NCI-H510A treated with DMSO at 0.1 percent for 48 hours (cell line): ENCODE measurements at regions not wholly inside any gene's neighbourhood (a gene's known extent, or its start where the extent isn't known, plus 50 kb on each side); places are given as distances from the start of the nearest gene placed in this dataset.

ENCODE experiments used
- DNase-seq: peaks from one replicate; lab custom pipeline; 2025; lab: John Stamatoyannopoulos, UW

DNA sequence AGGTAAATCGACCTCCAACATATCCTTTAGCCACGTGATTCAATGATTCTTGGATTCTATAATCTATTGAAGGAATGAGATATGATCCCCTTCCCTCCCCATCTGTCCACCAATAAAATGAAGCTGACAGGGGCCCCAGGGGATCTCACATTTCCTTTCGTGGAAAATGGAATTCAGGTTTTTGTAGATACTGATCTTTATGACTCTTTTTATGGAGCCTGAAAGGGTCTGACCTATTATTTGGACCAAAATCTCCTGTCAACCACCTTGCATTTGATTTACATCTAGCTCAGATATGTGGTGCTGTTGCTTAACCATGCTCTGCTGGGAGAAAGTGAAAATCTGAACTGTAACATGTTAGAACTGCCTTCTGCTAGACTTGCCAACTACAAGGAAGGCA is 234.0 kb upstream of the CXCL12 start:
- no peak for DNase-seq

DNA sequence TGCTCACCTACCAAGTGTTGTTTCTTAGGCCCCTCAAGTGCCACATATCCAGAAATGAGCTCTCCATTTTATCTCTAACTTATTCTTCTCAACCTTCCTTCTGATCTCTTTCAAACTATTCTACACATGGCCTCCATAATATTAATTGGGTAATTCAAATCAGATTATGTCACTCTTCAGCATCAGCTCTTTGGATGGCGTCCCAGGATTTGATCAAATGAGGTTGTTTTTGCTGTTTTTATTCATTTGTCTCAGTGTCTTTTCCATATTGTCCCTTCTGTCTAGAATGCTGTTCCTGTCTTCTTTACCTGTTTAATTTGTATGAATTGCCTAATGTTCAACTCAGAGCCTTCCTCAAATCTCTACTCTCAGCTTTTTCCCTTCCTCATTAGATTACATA is 234.6 kb upstream of the CXCL12 start:
- DNase-seq: no peak

DNA sequence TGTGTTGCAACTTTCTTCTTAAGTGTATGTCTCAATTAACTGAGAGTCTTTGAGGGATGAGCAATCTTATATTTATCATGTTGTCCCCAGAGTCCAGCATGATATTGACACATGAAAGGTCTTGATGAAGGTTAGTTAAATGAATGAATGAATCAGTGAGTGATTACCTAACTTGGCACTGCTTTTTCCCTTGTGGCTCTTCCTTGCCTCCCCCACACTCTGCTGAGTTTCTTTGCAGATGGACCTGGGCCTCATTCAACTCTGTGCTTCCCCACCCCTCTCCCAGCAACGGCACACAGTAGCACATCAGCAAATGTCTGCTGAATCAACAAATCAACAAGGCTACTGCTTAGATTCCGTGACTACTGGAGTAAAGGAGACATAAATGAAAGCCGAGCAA is 235.1 kb upstream of the CXCL12 start:
- no peak for DNase-seq

DNA sequence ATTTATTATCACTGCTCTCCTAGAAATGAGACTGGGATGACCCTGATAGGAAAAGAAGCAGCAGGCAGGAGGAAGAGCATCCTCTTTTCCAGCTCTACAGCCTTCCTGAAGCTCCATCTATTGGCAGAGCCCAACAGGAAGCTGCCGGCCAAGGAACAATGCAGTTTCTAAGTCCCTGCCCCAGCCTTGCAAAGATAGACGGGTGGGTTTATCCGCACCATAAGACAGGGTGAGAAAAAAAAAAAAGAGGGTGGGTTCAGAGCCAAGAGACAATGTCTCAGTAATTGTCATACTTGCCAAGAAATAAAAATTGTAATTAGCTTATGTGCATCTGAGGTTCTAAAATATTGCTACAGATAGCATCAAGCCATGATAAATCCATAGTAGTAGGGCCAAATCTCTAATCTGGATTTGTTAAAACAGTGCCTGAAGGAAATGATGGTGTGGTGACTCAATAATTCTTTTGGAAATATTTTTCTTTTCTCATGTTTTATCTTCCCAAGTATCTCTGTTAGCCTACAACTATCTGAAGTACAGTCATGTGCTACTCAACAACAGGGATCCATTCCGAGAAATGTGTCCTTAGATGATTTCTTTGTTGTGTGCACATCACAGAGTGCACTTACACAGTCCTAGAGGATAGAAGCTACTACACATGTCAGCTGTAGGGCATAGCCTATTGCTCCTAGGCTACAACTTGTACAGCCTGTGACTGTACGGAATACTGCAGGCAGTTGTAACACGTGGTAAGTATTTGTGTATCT is 242.9 kb upstream of the CXCL12 start:
- no peak for DNase-seq

DNA sequence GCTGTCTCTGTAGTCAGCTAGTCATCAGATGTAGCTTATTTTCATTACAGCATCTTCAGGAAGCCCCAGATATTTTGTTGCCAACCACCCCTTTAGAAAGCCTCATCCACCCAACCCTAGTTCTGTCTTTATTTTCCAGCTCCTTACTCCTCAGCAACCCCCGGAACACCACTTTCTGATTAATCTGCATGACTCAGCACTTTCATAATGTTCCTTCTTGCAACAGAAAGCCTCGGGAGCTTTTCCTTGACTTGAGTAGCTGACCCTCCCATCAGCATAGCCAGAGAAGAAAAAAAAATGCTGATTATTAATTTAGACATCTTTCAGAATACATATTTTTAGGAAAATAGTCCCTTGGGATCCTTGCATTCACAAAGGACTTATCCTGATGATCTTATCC is 244.0 kb upstream of the CXCL12 start:
- no peak for DNase-seq

DNA sequence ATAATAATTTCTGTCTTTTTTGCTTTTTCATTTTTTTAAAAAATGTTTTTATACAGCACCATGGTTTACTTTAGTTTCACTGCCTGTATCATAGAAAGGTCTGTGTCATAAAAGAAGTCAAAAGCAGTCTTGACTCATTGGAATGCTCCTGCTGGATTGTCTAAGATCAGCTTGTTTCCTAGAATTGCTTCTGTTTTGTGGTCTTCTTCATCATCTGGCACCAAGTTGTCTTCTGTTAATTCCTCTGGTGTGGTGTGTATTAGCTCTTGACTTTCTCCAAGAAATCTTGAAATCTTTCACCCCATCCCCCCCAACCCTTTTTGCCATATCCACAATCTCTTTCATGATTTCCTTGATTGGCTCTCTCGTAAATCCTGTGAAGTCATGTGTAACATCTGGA is 250.3 kb upstream of the CXCL12 start:
- DNase-seq: no peak

DNA sequence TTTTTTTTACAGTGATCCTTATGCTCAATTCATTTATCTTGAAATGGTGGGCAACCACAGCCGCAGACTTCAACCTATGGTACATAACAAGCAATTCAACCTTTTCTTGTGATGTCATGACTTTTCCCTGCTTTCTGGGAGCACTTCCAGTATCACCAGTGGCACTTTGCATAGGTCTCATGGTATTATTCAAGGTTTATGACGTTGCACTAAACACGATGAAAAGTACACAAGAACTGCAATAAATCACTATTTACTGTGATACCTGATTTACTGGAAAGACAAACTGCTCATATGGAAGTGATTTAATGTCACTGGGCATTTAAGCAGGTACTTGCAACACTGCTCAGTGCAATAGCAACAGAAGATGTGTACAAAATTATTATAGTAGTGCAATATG is 251.7 kb upstream of the CXCL12 start:
- no peak for DNase-seq

DNA sequence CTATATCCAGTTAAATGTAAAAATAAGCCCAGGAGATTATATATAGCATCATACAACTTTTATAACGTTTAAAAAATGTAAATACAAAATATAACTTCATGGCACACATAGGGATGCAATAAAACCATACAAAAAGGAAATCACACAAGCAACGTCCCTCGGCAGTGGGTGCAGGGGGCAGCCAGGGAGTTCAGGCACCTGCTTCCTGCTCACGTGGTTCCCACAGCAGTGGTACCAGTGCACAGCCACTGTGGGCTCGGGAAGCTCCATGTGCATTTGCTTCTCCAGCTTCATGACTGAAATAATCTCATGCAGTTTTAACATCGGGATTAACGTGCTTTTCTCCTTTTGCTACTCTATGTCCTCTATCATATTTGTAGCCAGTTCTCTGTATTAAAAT is 255.5 kb upstream of the CXCL12 start:
- DNase-seq: no peak

DNA sequence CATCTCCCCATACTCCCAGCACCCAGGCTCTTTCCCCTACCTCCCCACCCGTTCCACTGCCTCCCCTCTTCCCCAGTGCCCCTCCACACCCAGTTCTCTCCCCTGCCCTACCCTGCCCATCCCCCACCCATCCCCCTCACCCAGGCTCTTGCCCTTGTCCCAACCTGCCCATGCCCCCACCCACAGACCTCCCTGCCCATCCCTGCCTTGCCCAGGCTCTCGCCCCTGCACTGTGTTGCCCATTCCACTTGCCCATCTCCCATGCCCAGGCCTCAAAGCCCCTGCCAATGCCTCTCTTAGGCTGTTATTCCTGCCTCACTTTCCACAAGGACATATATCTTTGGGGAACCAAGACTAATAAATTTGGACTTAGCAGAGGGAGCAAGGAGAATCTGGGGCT is 262.6 kb upstream of the CXCL12 start:
- no peak for DNase-seq

DNA sequence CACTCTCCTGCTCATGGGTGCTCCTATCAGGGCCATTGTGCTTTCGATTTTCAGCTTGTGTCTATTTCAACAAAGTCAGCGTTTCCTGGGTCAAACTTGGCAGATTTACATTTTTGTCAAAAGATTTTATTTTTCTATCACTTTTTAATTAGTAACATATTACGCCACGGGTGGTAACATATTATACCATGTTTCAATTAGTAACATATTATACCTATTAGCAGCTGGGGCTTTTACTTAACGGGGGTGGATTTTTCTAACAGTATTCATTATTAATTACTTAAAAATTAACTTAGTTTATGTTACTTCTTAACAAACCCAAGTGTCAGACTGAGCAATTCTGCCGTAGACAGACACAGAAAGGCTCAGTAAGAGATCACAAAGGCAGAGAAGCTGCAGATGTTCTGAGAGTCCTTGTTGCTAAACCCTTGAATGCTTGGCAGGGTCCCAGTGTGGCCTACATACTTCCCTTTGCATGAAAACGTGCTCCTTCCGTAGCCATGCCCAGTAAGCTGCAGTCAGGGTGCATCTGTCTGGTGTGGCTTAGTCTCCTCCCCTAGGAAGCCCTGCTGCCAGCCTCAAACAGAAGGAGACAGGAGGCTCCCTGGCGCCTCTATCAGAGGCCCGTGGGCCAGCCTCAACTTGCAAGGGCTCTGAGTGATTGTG is 263.1 kb upstream of the CXCL12 start:
- DNase-seq: no peak

DNA sequence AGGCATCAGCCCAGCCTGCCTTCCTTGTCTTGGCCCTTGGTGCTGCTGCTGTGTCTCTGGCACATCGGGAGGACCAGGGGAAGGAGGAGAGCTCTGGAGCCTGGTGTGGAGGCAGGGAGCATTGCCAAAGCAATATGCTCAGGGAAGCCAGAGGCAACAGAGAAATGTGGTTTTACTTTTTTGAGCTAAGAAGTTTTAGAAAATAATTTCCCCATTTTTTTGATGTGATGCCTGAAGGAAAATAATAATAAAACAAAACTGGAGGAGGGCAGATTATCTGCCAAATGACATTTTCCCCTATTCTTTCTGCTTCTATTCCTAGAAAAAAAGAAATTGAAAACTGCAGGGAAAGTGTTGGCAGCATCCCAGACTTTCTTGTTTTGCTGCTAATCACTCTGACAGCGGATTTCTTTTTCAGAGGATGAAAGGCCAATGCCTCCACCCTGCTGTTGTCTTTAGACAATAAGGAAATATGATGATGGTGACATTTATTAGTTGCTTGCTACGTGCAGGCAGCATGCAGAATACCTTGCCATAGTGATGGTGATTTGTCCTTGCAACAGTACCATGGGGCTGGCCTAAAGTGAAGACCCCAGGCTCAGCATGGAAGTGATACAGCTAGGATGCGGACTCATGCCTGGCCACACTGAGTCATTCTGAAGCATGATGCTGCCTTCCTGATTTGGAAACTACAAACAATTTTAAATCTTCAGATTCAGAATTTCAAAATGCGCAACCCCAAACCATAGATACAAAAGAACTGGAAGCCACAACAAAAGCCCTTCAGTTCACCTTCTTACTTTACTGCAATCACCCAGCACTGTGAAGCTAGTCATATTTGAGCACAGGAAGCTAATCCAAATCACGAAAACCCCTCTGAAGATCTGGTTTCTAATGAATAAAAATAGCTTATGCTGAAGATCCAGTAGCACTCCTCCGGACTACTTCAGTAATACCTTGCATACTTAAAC is 260.2 kb upstream of the TMEM72 start:
- DNase-seq: no peak

DNA sequence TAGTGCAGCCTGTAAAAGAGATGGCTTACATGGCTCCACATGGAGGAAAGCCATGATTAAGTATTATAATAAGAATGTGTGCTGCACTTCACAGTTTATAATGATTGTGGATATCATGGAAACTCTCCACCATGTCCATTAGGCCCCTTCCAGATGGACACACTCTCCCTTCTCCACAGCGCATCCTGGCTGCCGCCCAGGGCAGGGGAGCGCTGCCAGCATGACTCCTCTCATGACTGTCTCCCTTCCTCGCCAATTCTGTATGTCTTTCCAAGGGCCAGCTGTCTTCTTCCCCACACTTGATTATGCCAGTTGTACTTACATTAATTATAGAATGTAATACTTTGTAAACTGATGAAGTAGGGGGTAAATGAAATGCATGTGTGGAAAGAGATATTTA is 259.3 kb upstream of the TMEM72 start:
- DNase-seq: no peak

DNA sequence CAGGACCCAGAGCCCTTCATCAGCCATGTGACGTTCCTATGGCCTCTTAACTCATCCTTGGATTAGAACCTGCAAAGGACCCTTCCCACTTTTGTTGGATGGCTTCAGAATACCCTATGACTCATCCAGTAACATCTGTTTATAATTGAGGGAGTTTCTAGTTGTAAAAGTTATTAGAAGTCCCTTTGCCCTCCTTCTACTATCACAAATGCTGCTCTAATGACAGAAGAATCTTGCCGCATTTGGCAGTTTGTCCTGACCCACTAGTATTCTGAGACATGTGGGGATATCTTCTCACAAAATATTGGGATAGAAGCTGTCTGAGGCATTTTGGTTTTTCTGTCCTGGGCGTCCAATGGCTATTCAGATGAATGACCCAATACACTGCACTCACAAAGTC is 251.8 kb upstream of the TMEM72 start:
- DNase-seq: no peak

DNA sequence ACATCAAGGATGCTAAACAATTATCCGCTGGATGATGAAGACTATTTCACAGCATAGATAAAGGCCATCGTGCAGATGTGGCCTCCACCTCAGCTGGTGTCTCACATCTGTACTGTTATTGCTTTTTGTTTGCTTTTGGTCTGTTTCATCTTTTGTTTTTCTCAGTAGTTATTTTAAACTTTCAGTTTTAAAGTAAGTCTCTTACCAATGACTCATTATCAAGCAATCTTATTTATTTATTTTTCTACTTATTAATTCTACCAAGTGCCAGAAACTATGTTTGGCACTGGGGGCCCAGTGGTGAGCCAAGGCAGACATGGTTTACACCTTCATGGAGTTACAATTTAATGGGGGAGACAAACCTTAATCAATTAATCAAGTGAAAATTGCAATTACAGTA is 250.9 kb upstream of the TMEM72 start:
- no peak for DNase-seq

DNA sequence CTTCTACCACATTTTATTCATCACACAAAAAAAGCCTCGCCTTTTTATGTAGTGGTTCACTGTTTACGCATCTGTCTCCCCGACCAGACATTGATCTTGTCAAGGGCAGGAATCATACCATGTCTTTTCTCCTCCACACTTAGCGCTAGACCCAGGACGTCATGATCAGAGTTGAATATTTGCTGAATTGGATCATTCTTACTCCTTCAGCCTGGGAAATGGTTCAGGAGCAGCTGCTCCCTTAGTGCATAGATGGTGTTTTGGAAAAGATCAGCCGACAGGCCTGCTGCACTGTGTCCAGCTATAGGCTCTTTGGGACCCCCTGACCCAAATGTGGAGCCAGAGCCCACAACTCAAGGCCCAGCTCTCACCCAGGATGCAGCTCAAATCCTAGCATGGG is 249.1 kb upstream of the TMEM72 start:
- DNase-seq: no peak

DNA sequence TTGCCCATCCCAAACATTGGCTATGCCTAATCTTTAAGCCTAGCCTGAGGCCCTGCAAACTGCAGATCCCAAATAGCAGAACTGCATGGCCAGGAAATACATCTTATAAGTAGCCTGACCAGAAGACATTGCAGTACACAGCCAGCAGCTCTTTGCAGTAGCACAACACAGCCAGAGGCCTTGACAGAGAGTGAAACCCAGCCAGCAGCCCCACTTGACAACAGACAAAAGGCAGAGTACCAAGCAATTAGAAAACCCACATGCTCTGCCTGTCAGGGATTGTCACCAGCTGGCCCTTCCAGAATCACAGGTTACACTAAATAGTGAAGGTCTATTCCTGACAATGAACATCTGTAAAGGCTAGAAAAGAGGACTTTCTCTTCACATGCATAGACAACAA is 242.8 kb upstream of the TMEM72 start:
- no peak for DNase-seq

DNA sequence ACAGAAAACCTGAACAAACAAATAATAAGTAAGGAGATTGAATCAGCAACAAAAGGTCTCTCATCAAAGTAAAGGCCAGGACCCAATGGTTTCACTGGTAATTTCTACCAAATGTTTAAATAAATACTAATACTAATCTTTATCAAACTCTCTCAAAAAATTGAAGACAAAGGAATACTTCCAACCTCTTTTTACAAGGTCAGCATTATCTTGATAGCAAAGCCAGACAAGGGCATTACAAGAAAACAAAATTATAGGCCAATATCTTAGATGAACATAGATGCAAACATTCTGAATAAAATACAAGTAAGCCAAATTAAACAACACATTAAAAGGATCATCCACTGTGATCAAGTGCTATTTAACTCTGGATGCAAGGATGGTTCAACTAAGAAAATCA is 239.8 kb upstream of the TMEM72 start:
- no peak for DNase-seq

DNA sequence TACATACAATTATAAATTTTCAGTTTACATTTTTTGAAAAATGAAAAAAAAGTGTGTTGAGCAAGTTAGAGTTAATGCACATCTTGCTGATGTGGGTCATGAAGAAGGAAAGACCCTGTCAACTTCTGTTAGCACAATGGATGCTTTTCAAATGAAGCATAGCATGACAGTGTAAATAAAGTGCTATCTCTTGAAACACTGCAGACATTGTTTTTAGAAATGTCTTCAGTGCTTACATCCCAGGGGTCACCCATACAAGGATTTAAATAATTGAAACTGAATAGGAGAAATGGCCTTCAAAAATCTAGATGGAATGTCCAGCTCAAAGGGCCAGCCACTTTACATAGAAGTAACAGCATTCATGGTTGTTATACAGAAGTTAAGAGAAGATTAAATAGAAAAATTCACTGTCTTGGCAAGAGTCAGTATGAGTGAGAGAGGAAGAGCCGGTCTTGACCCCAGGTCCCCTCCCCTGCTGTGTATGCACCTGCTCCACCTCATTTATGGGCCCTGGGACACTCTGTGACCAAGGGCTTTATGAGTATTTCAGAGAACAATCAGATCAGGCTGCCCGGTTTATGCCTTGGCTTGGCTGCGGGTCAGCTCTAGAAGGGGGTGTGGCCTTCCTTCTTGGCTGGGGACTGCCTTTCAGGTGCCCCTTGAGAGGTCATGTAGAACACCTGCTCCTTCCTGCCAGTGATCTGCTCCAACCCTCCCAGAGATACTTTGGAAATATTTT is 237.7 kb upstream of the TMEM72 start:
- peak; percentile 9 for DNase-seq

DNA sequence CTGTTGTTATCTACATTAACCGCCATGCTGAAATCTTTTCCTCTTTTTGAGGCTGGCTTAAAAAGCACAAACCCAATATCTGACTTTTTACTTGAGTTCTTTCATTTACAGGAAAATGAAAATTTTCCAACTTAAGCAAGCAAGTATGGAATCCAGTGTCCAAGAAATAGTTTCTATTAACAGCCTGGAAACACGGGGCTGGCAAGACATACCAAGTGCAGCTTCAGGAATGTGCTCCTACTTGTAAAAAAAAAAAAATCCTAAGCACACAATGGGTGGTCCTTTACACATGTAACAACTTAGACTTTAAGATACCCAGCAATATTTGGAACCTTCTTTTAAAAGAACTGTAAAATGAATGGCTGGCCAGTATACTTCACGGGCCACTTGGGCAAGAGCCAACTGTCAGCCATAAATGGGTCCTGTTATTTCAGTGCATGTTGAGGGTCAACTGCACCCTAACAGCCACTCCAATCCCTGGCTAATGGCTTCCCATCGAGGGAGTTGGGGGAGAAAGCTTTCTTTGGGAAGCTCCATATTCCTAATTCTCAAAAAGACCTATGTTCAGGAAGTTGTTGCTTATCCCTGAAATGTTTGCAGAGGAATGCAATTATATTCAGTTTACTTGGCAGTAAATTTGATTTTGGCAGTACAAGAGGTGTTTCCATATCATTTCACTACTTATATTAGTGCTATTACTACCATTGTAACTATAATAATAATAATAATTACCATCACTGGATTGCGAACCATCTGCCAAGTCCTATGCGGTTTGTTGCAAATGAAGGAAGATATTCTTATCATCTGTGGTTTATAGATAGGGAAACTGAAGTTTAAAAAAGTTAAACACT is 236.4 kb upstream of the TMEM72 start:
- no peak for DNase-seq

DNA sequence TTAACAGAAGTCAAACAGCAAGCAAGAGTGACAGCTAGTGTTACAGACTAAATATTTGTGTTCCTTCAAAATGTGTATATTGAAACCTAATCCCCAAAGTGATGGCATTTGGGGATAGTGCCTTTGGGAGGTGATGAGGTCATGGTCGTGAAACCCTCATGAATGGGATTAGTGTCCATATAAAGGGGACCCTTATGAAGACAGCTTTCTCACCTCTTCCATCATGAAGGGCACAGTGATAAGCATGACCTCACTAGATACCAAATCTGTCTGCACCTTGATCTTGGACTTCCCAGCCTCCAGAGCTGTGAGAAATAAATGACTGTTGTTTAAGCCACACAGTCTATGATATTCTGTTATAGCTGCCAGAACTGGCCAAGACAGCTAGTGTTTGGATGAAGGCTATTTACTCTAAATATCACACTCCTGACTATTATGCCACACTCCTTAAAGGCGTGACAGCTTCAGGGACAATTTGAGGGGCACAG is 235.7 kb upstream of the TMEM72 start:
- no peak for DNase-seq

DNA sequence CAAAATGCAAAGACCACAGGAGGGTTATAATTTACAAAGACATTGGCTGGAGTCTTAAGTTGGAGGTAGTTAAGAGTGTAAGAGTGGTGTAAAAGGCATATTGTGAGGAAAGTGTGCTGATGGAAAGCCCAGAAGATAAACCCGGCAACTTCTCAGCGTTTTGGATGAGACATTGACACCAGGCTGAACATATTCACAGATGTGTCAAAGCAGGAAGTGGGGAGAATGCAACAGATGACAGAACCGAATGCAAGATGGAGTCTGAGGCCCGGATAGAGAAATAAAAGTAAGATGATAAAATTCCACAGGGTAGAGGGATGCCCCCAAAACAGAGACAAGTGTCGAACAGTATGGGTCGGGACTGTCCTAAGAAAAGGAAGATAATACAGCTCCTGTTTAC is 230.4 kb upstream of the TMEM72 start:
- no peak for DNase-seq
